HepG2 (cell line): ENCODE measurements at regions not wholly inside any gene's neighbourhood (a gene's known extent, or its start where the extent isn't known, plus 50 kb on each side); places are given as distances from the start of the nearest gene placed in this dataset.

Experiments
- ERF ChIP-seq: IDR thresholded peaks from 2 replicates; pipeline ENCODE4 v1.6.1; 2018; ENCODE audit warnings: missing biosample characterization, missing genetic modification reagents
- KDM4B ChIP-seq: sonication (generic); formaldehyde crosslinking; IDR thresholded peaks from 2 replicates; pipeline ENCODE4 v1.4.0; 2020; ENCODE audit warnings: missing genetic modification reagents
- NPAS2 ChIP-seq: sonication (generic); formaldehyde crosslinking; IDR thresholded peaks from 2 replicates; pipeline ENCODE4 v1.8.0; 2022; ENCODE audit warnings: mild to moderate bottlenecking, missing genetic modification reagents, borderline replicate concordance
- PHF8 ChIP-seq: sonication (generic); formaldehyde crosslinking; IDR thresholded peaks from 2 replicates; pipeline ENCODE4 v1.5.0; 2020; ENCODE audit warnings: missing genetic modification reagents
- RAD21 ChIP-seq: fragments of 450-650 bp; formaldehyde crosslinking; IDR thresholded peaks from 2 replicates; pipeline ENCODE4 v1.5.0; 2020; ENCODE audit warnings: mild to moderate bottlenecking
- TEAD3 ChIP-seq: optimal IDR thresholded peaks from 2 replicates; pipeline ENCODE3; 2016; ENCODE audit warnings: borderline replicate concordance
- ZNF251 ChIP-seq: sonication (generic); formaldehyde crosslinking; IDR thresholded peaks from 2 replicates; pipeline ENCODE4 v1.9.0; 2021; ENCODE audit warnings: mild to moderate bottlenecking, missing genetic modification reagents
- ZNF652 ChIP-seq: IDR thresholded peaks from 2 replicates; pipeline ENCODE4 v1.6.1; 2016; ENCODE audit warnings: low read depth, borderline replicate concordance

DNA sequence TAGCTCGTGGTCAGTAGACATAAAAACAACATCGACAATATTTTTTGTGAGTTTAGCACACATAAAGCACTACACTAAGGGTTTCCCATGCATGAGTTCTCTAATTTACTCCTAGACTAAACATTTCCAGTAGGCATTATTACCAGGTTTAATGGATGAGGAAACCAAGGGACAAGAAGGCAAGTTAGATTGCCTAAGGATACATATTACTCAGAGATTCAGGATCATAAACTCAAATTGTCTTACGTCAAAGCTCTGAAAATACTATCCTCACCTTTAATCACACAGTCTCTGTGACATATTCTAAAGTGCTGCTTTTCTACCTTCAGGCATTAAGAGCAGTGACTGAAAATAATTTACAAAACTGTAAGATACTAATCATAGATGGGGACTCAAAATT, 655.3 kb downstream of the SLC16A7 start:
- TF ChIP-seq ERF (CRISPR knock-in tag), result no peak
- no peak for TF ChIP-seq KDM4B (CRISPR knock-in tag)
- no peak for TF ChIP-seq RAD21 (CRISPR knock-in tag)
- no peak for TF ChIP-seq ZNF251
- TF ChIP-seq NPAS2 (CRISPR knock-in tag), result no peak
- no peak for TF ChIP-seq ZNF652 (CRISPR knock-in tag)
- TF ChIP-seq PHF8 (CRISPR knock-in tag), result no peak
- no peak for TF ChIP-seq TEAD3 (CRISPR knock-in tag)
